ENCODE measurements at regions not wholly inside any gene's neighbourhood (a gene's known extent, or its start where the extent isn't known, plus 50 kb on each side); places are given as distances from the start of the nearest gene placed in this dataset.

DNA sequence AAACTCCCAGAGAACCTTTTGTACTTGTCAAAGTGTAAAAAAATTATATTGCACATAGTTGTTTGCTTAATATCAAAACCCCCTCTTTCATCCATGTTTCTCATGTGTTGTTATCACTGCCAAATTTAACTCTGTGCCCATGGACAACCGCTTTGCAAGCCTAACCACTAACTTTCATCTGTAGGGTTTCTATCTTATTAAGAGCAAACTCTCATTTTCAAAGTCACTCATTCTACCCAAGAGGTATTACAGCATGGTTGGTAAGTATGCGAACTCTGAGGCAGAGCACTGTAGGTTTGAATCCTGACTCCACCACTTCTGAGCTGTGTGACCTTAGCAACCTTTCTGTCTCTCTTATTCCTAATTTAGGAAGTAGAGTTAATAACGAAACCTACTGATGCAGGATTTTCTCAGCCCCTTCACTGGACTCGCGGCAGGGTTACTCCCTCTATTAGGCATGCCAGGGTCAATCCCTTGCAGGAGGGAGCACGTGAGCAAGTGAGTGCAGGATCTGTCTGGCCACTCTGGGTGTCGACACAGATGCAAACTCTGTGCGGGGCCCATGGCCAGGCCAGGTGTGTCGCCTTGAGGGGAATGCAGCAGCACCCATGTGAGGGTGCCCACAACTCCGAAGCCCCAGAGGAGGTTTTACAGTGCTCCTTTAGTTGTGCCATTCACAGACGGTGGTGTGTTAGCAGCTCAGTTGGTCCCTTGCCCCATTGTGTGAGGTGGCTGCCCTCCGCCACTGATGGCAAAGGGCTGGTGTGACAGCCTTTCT lies 361.5 kb upstream of the ADGRL2 start:
- no peak for DNase-seq
- Mint-ChIP-seq H3K9me3 (ENCODE audit: unreplicated experiment) (peaks cover 9% of the 10 kb centered on the region), H3K36me3 (ENCODE audit: insufficient read depth, unreplicated experiment) (no peaks in the 10 kb centered on the region), H3K27ac (ENCODE audit: unreplicated experiment) (no peak overlapping the region), H3K27me3 (ENCODE audit: insufficient read depth, unreplicated experiment) (no peaks in the 10 kb centered on the region), H3K4me3 (ENCODE audit: unreplicated experiment) (no peak overlapping the region), H3K4me1 (ENCODE audit: low read depth, unreplicated experiment) (no peaks in the 10 kb centered on the region)
- CTCF ChIA-PET, result no interaction called here
- Histone ChIP-seq H3K4me1 (no peaks in the 10 kb centered on the region), H3K36me3 (ENCODE audit: control insufficient read depth, insufficient read depth, low read length) (no peaks in the 10 kb centered on the region), H3K4me3 (ENCODE audit: low read depth, low read length) (no peak overlapping the region), H3K27me3 (replicated peaks; ENCODE audit: control insufficient read depth, insufficient read depth, low read length) (no peaks in the 10 kb centered on the region), H3K9me3 (no peaks in the 10 kb centered on the region)
- intact Hi-C loops (cut with micrococcal nuclease; ENCODE audit: unreplicated experiment), result no loop called here
- BruUV-seq (replicated peaks), result no TSS peak
- POLR2A ChIA-PET, result no interaction called here
- TF ChIP-seq, protein P1, sequence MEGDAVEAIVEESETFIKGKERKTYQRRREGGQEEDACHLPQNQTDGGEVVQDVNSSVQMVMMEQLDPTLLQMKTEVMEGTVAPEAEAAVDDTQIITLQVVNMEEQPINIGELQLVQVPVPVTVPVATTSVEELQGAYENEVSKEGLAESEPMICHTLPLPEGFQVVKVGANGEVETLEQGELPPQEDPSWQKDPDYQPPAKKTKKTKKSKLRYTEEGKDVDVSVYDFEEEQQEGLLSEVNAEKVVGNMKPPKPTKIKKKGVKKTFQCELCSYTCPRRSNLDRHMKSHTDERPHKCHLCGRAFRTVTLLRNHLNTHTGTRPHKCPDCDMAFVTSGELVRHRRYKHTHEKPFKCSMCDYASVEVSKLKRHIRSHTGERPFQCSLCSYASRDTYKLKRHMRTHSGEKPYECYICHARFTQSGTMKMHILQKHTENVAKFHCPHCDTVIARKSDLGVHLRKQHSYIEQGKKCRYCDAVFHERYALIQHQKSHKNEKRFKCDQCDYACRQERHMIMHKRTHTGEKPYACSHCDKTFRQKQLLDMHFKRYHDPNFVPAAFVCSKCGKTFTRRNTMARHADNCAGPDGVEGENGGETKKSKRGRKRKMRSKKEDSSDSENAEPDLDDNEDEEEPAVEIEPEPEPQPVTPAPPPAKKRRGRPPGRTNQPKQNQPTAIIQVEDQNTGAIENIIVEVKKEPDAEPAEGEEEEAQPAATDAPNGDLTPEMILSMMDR (IDR thresholded peaks at IDR 0.05; ENCODE audit: insufficient read depth in 1 of 2, low read depth in 1 of 2, low read length in 1 of 2, severe bottlenecking in 1 of 2, unreplicated experiment in 1 of 2), result no peak

DNA sequence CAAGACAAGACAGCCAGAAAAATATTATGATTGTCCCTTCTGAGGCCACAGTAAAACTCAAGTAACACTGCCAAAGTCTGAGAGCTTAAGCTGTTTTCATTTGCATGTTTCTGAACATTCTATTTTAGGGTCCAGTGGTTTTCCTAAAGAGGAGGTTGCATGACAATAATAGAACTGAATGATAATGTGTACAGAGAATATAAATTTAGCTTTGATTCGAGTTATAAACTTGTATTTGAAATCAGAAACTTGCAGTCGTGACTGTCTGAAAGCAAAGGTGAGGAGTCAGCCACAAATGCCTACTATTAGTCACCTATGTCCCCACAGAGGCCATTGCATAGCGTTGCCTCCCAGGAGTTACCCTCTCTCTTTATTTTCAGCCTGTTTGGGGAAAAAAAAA lies 363.1 kb upstream of the ADGRL2 start:
- no peaks in the 10 kb centered on the region for H3K27me3 Mint-ChIP-seq (ENCODE audit: insufficient read depth, unreplicated experiment)
- intact Hi-C loops (cut with micrococcal nuclease; ENCODE audit: unreplicated experiment), result no loop called here
- no peak overlapping the region for H3K4me3 Mint-ChIP-seq (ENCODE audit: unreplicated experiment)
- Histone ChIP-seq H3K27me3 (replicated peaks; ENCODE audit: control insufficient read depth, insufficient read depth, low read length) (no peaks in the 10 kb centered on the region), H3K36me3 (ENCODE audit: control insufficient read depth, insufficient read depth, low read length) (no peaks in the 10 kb centered on the region), H3K4me1 (no peaks in the 10 kb centered on the region), H3K9me3 (no peaks in the 10 kb centered on the region), H3K4me3 (ENCODE audit: low read depth, low read length) (no peak overlapping the region)
- POLR2A ChIA-PET, result no interaction called here
- no TSS peak for BruUV-seq (replicated peaks)
- TF ChIP-seq, protein P1 (IDR thresholded peaks at IDR 0.05; ENCODE audit: insufficient read depth in 1 of 2, low read depth in 1 of 2, low read length in 1 of 2, severe bottlenecking in 1 of 2, unreplicated experiment in 1 of 2), result no peak
- no peaks in the 10 kb centered on the region for H3K36me3 Mint-ChIP-seq (ENCODE audit: insufficient read depth, unreplicated experiment)
- CTCF ChIA-PET, result no interaction called here
- no peak overlapping the region for H3K27ac Mint-ChIP-seq (ENCODE audit: unreplicated experiment)
- no peaks in the 10 kb centered on the region for H3K4me1 Mint-ChIP-seq (ENCODE audit: low read depth, unreplicated experiment)
- H3K9me3 Mint-ChIP-seq (ENCODE audit: unreplicated experiment), result peaks cover 9% of the 10 kb centered on the region
- no peak for DNase-seq

DNA sequence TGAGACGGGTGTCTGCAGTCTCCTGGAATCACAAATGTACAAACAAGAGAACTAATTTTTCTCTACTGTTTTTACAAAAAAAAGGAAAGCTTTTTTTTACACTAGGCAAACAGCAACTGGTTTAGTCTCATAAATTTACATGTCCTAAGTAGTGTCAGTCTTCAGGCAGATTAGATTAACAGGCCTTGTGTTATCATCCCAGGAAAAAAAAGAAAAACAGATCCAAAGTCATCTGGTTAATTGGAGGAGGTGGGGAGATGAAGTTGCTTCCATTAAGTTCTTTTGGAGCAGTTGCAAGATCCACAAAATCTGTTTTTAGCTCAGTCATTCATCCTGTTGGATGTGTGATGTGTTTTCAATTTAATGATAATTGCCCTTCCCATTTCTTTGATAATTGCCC lies 363.5 kb upstream of the ADGRL2 start:
- Histone ChIP-seq H3K4me3 (ENCODE audit: low read depth, low read length) (no peak overlapping the region), H3K9me3 (no peaks in the 10 kb centered on the region), H3K36me3 (ENCODE audit: control insufficient read depth, insufficient read depth, low read length) (no peaks in the 10 kb centered on the region), H3K4me1 (no peaks in the 10 kb centered on the region), H3K27me3 (replicated peaks; ENCODE audit: control insufficient read depth, insufficient read depth, low read length) (no peaks in the 10 kb centered on the region)
- no peak overlapping the region for H3K4me3 Mint-ChIP-seq (ENCODE audit: unreplicated experiment)
- ChIA-PET POLR2A (no interaction called here), CTCF (no interaction called here)
- no peaks in the 10 kb centered on the region for H3K4me1 Mint-ChIP-seq (ENCODE audit: low read depth, unreplicated experiment)
- H3K36me3 Mint-ChIP-seq (ENCODE audit: insufficient read depth, unreplicated experiment), result no peaks in the 10 kb centered on the region
- TF ChIP-seq, protein P1 (IDR thresholded peaks at IDR 0.05; ENCODE audit: insufficient read depth in 1 of 2, low read depth in 1 of 2, low read length in 1 of 2, severe bottlenecking in 1 of 2, unreplicated experiment in 1 of 2), result no peak
- intact Hi-C loops (cut with micrococcal nuclease; ENCODE audit: unreplicated experiment), result no loop called here
- no peak overlapping the region for H3K27ac Mint-ChIP-seq (ENCODE audit: unreplicated experiment)
- H3K9me3 Mint-ChIP-seq (ENCODE audit: unreplicated experiment), result peaks cover 9% of the 10 kb centered on the region
- BruUV-seq (replicated peaks), result no TSS peak
- no peaks in the 10 kb centered on the region for H3K27me3 Mint-ChIP-seq (ENCODE audit: insufficient read depth, unreplicated experiment)
- DNase-seq, result no peak

Data from Caco-2 (cell line).